ENCODE measurements at regions not wholly inside any gene's neighbourhood (a gene's known extent, or its start where the extent isn't known, plus 50 kb on each side); places are given as distances from the start of the nearest gene placed in this dataset.
A peak's percentile ranks its signal among the peaks of the same experiment; 100 is the strongest.
"Not testable (repeated sequence)": the region's sequence is repeated elsewhere in the genome, so short reads cannot be mapped to it uniquely, and the experiment has no call there.

- DNase-seq = no peak
Measured at GRCh38 chr7:83882551-83882950, 233.6 kb upstream of the SEMA3E start.

GRCh38 chr7:83879063-83879462, 230.1 kb upstream of the SEMA3E start:
- peak; percentile 31 to 33 for DNase-seq

GRCh38 chr7:83878614-83879013, 229.7 kb upstream of the SEMA3E start:
- peak; percentile 27 to 33 for DNase-seq

- no peak for DNase-seq
Measured at GRCh38 chr7:83876593-83876992, 227.7 kb upstream of the SEMA3E start.

GRCh38 chr7:83873459-83873858, 224.5 kb upstream of the SEMA3E start:
- no peak for DNase-seq

- no peak for DNase-seq
Measured at GRCh38 chr7:83872501-83872900, 223.6 kb upstream of the SEMA3E start.

GRCh38 chr7:83870515-83870914, 221.6 kb upstream of the SEMA3E start:
- DNase-seq = no peak

GRCh38 chr7:83866582-83866981, 217.6 kb upstream of the SEMA3E start:
- DNase-seq = no peak

- DNase-seq = no peak
Measured at GRCh38 chr7:83864551-83864950, 215.6 kb upstream of the SEMA3E start.

- no peak for DNase-seq
Measured at GRCh38 chr7:83863906-83864305, 215.0 kb upstream of the SEMA3E start.

GRCh38 chr7:83861876-83862275, 212.9 kb upstream of the SEMA3E start:
- no peak for DNase-seq

GRCh38 chr7:83859827-83860226, 210.9 kb upstream of the SEMA3E start:
- no peak for DNase-seq

GRCh38 chr7:83857691-83858090, 208.8 kb upstream of the SEMA3E start:
- DNase-seq = no peak

- DNase-seq = no peak
Measured at GRCh38 chr7:83856094-83856493, 207.2 kb upstream of the SEMA3E start.

- no peak for DNase-seq
Measured at GRCh38 chr7:83852136-83852535, 203.2 kb upstream of the SEMA3E start.

GRCh38 chr7:83851551-83851950, 202.6 kb upstream of the SEMA3E start:
- DNase-seq = no peak

GRCh38 chr7:83850941-83851340, 202.0 kb upstream of the SEMA3E start:
- DNase-seq = no peak

GRCh38 chr7:83850125-83850524, 201.2 kb upstream of the SEMA3E start:
- no peak for DNase-seq

- no peak for DNase-seq
Measured at GRCh38 chr7:83849131-83849530, 200.2 kb upstream of the SEMA3E start.

GRCh38 chr7:83842894-83843293, 194.0 kb upstream of the SEMA3E start:
- no peak for DNase-seq

GRCh38 chr7:83837683-83838082, 188.7 kb upstream of the SEMA3E start:
- no peak for DNase-seq

- no peak for DNase-seq
Measured at GRCh38 chr7:83836028-83836427, 187.1 kb upstream of the SEMA3E start.

GRCh38 chr7:83835424-83835823, 186.5 kb upstream of the SEMA3E start:
- no peak for DNase-seq

GRCh38 chr7:83833721-83834120, 184.8 kb upstream of the SEMA3E start:
- not testable (repeated sequence) for DNase-seq

GRCh38 chr7:83832009-83832408, 183.1 kb upstream of the SEMA3E start:
- no peak for DNase-seq
